Progenitor cell of endocrine pancreas (in vitro differentiated cells): ENCODE measurements at regions not wholly inside any gene's neighbourhood (a gene's known extent, or its start where the extent isn't known, plus 50 kb on each side); places are given as distances from the start of the nearest gene placed in this dataset.

Source experiments
- DNase-seq: peaks from one replicate; pipeline ENCODE4 v3.0.0; 2021; ENCODE audit warnings: low spot score; ENCODE audit not compliant: unreplicated experiment
- H3K27ac Mint-ChIP-seq: 2 replicates; pipeline ENCODE4 v1.8.0; 2021; ENCODE audit warnings: mild to moderate bottlenecking, moderate library complexity, mixed read lengths
- H3K27me3 Mint-ChIP-seq: 2 replicates; pipeline ENCODE4 v1.8.0; 2021; ENCODE audit warnings: mixed read lengths
- H3K36me3 Mint-ChIP-seq: 2 replicates; pipeline ENCODE4 v1.8.0; 2022; ENCODE audit warnings: mixed read lengths; ENCODE audit not compliant: insufficient read depth
- H3K4me1 Mint-ChIP-seq: 2 replicates; pipeline ENCODE4 v1.8.0; 2021; ENCODE audit warnings: low read depth, mixed read lengths
- H3K4me3 Mint-ChIP-seq: 2 replicates; pipeline ENCODE4 v1.8.0; 2021; ENCODE audit warnings: low read depth, mild to moderate bottlenecking, moderate library complexity, mixed read lengths
- H3K9me3 Mint-ChIP-seq: 2 replicates; pipeline ENCODE4 v1.8.0; 2021; ENCODE audit warnings: low read depth, mixed read lengths
- TF ChIP-seq, protein P1 (sequence below): fragments of 200-600 bp; sonication (generic); IDR thresholded peaks from one replicate; pipeline ENCODE4 v1.5.0; 2021; ENCODE audit warnings: antibody characterized with exemption, mild to moderate bottlenecking; ENCODE audit not compliant: unreplicated experiment

DNA sequence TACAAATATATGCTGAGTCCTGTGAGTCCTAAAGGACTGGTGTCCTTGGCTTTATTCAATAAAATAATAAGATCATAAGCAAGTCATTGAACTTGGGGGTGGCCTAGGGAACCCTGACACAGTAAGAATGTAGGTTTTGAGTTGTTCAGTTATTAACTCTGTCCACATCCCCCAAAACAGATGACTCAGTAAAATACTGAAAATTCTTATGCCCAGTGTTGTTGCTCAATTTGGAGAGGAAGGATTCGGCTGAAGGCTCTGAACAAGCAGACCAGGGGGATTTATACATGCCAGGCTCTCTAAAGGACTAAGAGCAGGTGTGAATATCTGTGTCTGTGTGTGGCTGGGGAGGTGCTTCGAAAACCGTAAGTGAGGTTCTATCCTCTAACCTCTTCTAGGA, 173.7 kb downstream of the RMI1 start:
- H3K36me3 Mint-ChIP-seq = no peaks in the 10 kb centered on the region

GRCh38 chr9:84163052-84163650, 177.4 kb downstream of the SLC28A3 start:
- no peaks in the 10 kb centered on the region for H3K4me1 Mint-ChIP-seq
- peaks cover 5% of the 10 kb centered on the region for H3K27me3 Mint-ChIP-seq
- no peak for DNase-seq
- no peak overlapping the region for H3K4me3 Mint-ChIP-seq
- TF ChIP-seq, protein P1, sequence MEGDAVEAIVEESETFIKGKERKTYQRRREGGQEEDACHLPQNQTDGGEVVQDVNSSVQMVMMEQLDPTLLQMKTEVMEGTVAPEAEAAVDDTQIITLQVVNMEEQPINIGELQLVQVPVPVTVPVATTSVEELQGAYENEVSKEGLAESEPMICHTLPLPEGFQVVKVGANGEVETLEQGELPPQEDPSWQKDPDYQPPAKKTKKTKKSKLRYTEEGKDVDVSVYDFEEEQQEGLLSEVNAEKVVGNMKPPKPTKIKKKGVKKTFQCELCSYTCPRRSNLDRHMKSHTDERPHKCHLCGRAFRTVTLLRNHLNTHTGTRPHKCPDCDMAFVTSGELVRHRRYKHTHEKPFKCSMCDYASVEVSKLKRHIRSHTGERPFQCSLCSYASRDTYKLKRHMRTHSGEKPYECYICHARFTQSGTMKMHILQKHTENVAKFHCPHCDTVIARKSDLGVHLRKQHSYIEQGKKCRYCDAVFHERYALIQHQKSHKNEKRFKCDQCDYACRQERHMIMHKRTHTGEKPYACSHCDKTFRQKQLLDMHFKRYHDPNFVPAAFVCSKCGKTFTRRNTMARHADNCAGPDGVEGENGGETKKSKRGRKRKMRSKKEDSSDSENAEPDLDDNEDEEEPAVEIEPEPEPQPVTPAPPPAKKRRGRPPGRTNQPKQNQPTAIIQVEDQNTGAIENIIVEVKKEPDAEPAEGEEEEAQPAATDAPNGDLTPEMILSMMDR = no peak
- H3K36me3 Mint-ChIP-seq = no peaks in the 10 kb centered on the region
- no peaks in the 10 kb centered on the region for H3K9me3 Mint-ChIP-seq
- H3K27ac Mint-ChIP-seq = no peak overlapping the region

More for the DNA sequence above, 173.7 kb downstream of the RMI1 start:
- H3K27me3 Mint-ChIP-seq = peaks cover 3% of the 10 kb centered on the region
- DNase-seq = no peak
- H3K4me1 Mint-ChIP-seq = no peaks in the 10 kb centered on the region
- TF ChIP-seq, protein P1 = no peak
- no peaks in the 10 kb centered on the region for H3K9me3 Mint-ChIP-seq
- H3K4me3 Mint-ChIP-seq = no peak overlapping the region
- H3K27ac Mint-ChIP-seq = no peak overlapping the region

GRCh38 chr9:84166891-84167290, 173.7 kb downstream of the SLC28A3 start:
- Mint-ChIP-seq H3K4me3 (no peak overlapping the region), H3K27me3 (peaks cover 12% of the 10 kb centered on the region), H3K9me3 (no peaks in the 10 kb centered on the region), H3K27ac (no peak overlapping the region), H3K4me1 (no peaks in the 10 kb centered on the region), H3K36me3 (no peaks in the 10 kb centered on the region)
- TF ChIP-seq, protein P1 = no peak
- no peak for DNase-seq

GRCh38 chr9:84169240-84169639, 171.3 kb downstream of the SLC28A3 start:
- no peaks in the 10 kb centered on the region for H3K9me3 Mint-ChIP-seq
- TF ChIP-seq, protein P1 = no peak
- H3K4me1 Mint-ChIP-seq = no peaks in the 10 kb centered on the region
- no peak overlapping the region for H3K27ac Mint-ChIP-seq
- no peak overlapping the region for H3K4me3 Mint-ChIP-seq
- peaks cover 18% of the 10 kb centered on the region for H3K27me3 Mint-ChIP-seq
- no peaks in the 10 kb centered on the region for H3K36me3 Mint-ChIP-seq
- DNase-seq = no peak

- no peak overlapping the region for H3K4me3 Mint-ChIP-seq
- no peaks in the 10 kb centered on the region for H3K36me3 Mint-ChIP-seq
- DNase-seq = no peak
- H3K27me3 Mint-ChIP-seq = peaks cover 18% of the 10 kb centered on the region
- TF ChIP-seq, protein P1 = no peak
- no peaks in the 10 kb centered on the region for H3K9me3 Mint-ChIP-seq
- no peak overlapping the region for H3K27ac Mint-ChIP-seq
- H3K4me1 Mint-ChIP-seq = no peaks in the 10 kb centered on the region
Measured at GRCh38 chr9:84170521-84171141, 169.9 kb downstream of the SLC28A3 start.
